OCI-LY1 (cell line): ENCODE measurements at regions not wholly inside any gene's neighbourhood (a gene's known extent, or its start where the extent isn't known, plus 50 kb on each side); places are given as distances from the start of the nearest gene placed in this dataset.

Experiments
- H2AFZ ChIP-seq: fragments of 200-600 bp; sonication (generic), shearing (Covaris generic); 2 replicates; pipeline ENCODE4 v1.6.0; 2014; ENCODE audit warnings: antibody characterized with exemption, mild to moderate bottlenecking, low read length
- H3F3A ChIP-seq: fragments of 200-600 bp; sonication (generic), shearing (Covaris generic); 2 replicates; pipeline ENCODE4 v1.6.0; 2014; ENCODE audit warnings: mild to moderate bottlenecking, antibody characterized with exemption, low read length, moderate library complexity; ENCODE audit not compliant: insufficient read depth
- H3K27ac ChIP-seq: fragments of 200-600 bp; sonication (generic); 2 replicates; pipeline ENCODE4 v1.5.1; 2014; ENCODE audit warnings: low read length, mixed run types, mild to moderate bottlenecking, low read depth; ENCODE audit not compliant: poor library complexity, severe bottlenecking
- H3K27me3 ChIP-seq: fragments of 200-600 bp; sonication (generic); 2 replicates; pipeline ENCODE4 v1.6.0; 2014; ENCODE audit warnings: antibody characterized with exemption, mild to moderate bottlenecking, low read length, moderate library complexity; ENCODE audit not compliant: insufficient read depth
- H3K36me3 ChIP-seq: fragments of 200-600 bp; sonication (generic); 2 replicates; pipeline ENCODE4 v1.6.1; 2014; ENCODE audit warnings: mild to moderate bottlenecking, antibody characterized with exemption, low read length, moderate library complexity, mixed read lengths; ENCODE audit not compliant: insufficient read depth
- H3K4me1 ChIP-seq: fragments of 200-600 bp; sonication (generic); 2 replicates; pipeline ENCODE4 v1.5.1; 2014; ENCODE audit warnings: mild to moderate bottlenecking, low read length, moderate library complexity; ENCODE audit not compliant: insufficient read depth, severe bottlenecking
- H3K4me2 ChIP-seq: fragments of 200-600 bp; sonication (generic), shearing (Covaris generic); 2 replicates; pipeline ENCODE4 v1.6.1; 2014; ENCODE audit warnings: low read length
- H3K4me3 ChIP-seq: fragments of 200-600 bp; sonication (generic); 2 replicates; pipeline ENCODE4 v1.5.1; 2014; ENCODE audit warnings: low read length, low read depth, mild to moderate bottlenecking, mixed read lengths; ENCODE audit not compliant: poor library complexity, severe bottlenecking
- H3K79me2 ChIP-seq: fragments of 200-600 bp; shearing (Covaris generic); 2 replicates; pipeline ENCODE4 v1.6.1; 2016; ENCODE audit warnings: mixed run types, low read length, mixed read lengths; ENCODE audit not compliant: insufficient read depth
- H3K9ac ChIP-seq: fragments of 200-600 bp; sonication (generic), shearing (Covaris generic); 2 replicates; pipeline ENCODE4 v1.6.1; 2014; ENCODE audit warnings: mild to moderate bottlenecking, low read length, mixed read lengths
- H3K9me2 ChIP-seq: fragments of 200-600 bp; sonication (generic), shearing (Covaris generic); 2 replicates; pipeline ENCODE4 v1.6.1; 2014; ENCODE audit warnings: low read depth, mild to moderate bottlenecking, low read length, mixed read lengths
- H3K9me3 ChIP-seq: fragments of 200-600 bp; shearing (Covaris generic); 2 replicates; pipeline ENCODE4 v1.6.1; 2014; ENCODE audit warnings: low read length, mixed read lengths
- H4K20me1 ChIP-seq: fragments of 200-600 bp; sonication (generic), shearing (Covaris generic); 2 replicates; pipeline ENCODE4 v1.6.0; 2016; ENCODE audit warnings: mild to moderate bottlenecking, low read length; ENCODE audit not compliant: insufficient read depth
- EZH2 ChIP-seq: fragments of 200-600 bp; sonication (generic), shearing (Covaris generic); IDR thresholded peaks from 2 replicates; pipeline ENCODE4 v1.8.0; 2017; ENCODE audit warnings: borderline replicate concordance, mixed run types, mild to moderate bottlenecking, antibody characterized with exemption, low read length, moderate library complexity, mixed read lengths
- TF ChIP-seq, protein P1 (sequence below): fragments of 200-600 bp; sonication (generic), shearing (Covaris generic); IDR thresholded peaks from 2 replicates; pipeline ENCODE4 v1.5.1; 2017; ENCODE audit warnings: mild to moderate bottlenecking, antibody characterized with exemption, low read length, moderate library complexity, mixed read lengths

DNA sequence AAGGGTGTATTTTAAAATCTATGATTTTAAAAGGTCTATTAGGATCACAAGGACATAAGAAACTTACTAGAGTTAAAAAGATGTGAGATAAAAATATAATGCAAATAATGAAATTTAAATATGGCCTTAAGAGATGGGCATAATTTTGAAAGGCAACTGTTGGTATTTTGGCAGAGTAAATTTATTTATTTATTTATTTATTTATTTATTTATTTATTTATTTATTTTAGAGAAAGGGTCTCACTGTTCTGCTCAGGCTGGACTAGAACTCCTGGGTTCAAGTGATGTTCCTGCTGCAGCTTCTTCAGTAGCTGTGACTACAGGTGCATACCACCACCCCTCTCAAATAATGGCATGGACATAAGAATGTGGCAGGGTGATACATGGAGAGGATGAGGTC lies 932.1 kb upstream of the LCORL start:
- Histone ChIP-seq H3K4me2 (no peak overlapping the region), H3K27me3 (no peaks in the 10 kb centered on the region), H3K27ac (no peak overlapping the region), H3K4me3 (no peak overlapping the region), H3K79me2 (no peaks in the 10 kb centered on the region), H3F3A (no peaks in the 10 kb centered on the region), H2AFZ (no peak overlapping the region), H3K4me1 (no peaks in the 10 kb centered on the region), H4K20me1 (no peaks in the 10 kb centered on the region), H3K36me3 (no peaks in the 10 kb centered on the region), H3K9me2 (no peaks in the 10 kb centered on the region), H3K9me3 (no peaks in the 10 kb centered on the region), H3K9ac (no peak overlapping the region)
- TF ChIP-seq EZH2: no peak
- TF ChIP-seq, protein P1, sequence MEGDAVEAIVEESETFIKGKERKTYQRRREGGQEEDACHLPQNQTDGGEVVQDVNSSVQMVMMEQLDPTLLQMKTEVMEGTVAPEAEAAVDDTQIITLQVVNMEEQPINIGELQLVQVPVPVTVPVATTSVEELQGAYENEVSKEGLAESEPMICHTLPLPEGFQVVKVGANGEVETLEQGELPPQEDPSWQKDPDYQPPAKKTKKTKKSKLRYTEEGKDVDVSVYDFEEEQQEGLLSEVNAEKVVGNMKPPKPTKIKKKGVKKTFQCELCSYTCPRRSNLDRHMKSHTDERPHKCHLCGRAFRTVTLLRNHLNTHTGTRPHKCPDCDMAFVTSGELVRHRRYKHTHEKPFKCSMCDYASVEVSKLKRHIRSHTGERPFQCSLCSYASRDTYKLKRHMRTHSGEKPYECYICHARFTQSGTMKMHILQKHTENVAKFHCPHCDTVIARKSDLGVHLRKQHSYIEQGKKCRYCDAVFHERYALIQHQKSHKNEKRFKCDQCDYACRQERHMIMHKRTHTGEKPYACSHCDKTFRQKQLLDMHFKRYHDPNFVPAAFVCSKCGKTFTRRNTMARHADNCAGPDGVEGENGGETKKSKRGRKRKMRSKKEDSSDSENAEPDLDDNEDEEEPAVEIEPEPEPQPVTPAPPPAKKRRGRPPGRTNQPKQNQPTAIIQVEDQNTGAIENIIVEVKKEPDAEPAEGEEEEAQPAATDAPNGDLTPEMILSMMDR: no peak

DNA sequence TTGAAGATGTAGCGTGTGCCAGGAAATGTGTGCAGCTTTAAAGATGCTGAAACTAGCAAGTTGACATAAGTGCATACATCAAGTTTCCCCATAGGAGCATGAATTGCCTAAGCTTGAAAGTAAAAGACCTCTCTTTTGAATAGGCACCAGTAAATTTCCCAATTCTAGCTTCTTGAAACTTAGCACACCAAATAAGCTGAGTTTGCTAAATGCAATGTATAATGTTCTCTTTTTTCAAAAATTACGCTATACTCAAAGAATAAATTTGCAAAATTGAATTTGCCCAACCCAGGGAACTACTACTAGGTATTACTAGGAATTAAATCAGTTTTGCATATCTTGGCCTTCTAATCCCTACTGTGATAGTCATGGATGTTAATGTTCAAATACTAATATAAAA lies 923.9 kb upstream of the LCORL start:
- TF ChIP-seq, protein P1: no peak
- no peak for TF ChIP-seq EZH2
- H3K4me2 ChIP-seq: no peak overlapping the region

DNA sequence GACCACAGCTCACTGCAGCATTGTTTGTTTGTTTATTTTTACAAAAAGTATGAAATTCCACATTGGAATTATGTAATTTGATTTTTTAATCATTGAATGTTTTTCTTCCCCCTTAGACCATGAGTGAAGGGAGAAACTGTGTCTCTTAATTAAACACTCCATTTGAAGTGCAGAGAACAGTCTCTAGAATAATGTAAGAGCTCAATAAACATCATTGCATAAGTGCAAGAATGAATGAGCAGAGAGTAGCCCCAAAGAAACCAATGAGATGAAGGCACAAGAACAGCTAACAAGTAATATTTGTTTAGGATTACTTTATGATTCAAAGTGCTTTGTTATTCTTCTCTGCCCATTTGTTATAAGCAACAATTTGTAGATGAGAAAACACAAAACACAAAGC lies 921.3 kb upstream of the LCORL start:
- Histone ChIP-seq H3K4me1 (no peaks in the 10 kb centered on the region), H3F3A (no peaks in the 10 kb centered on the region), H3K27ac (no peak overlapping the region), H2AFZ (no peak overlapping the region), H3K9me3 (no peaks in the 10 kb centered on the region), H3K4me2 (no peak overlapping the region), H3K79me2 (no peaks in the 10 kb centered on the region), H3K9ac (no peak overlapping the region), H3K36me3 (no peaks in the 10 kb centered on the region), H3K27me3 (no peaks in the 10 kb centered on the region), H3K9me2 (no peaks in the 10 kb centered on the region), H4K20me1 (no peaks in the 10 kb centered on the region), H3K4me3 (no peak overlapping the region)
- TF ChIP-seq EZH2: no peak
- TF ChIP-seq, protein P1: no peak

More for the DNA sequence above, 923.9 kb upstream of the LCORL start:
- no peaks in the 10 kb centered on the region for H3K36me3 ChIP-seq
- no peak overlapping the region for H2AFZ ChIP-seq
- H3F3A ChIP-seq: no peaks in the 10 kb centered on the region
- H4K20me1 ChIP-seq: no peaks in the 10 kb centered on the region
- no peaks in the 10 kb centered on the region for H3K79me2 ChIP-seq
- no peaks in the 10 kb centered on the region for H3K4me1 ChIP-seq
- no peaks in the 10 kb centered on the region for H3K9me2 ChIP-seq
- no peak overlapping the region for H3K27ac ChIP-seq
- no peaks in the 10 kb centered on the region for H3K9me3 ChIP-seq
- no peaks in the 10 kb centered on the region for H3K27me3 ChIP-seq
- no peak overlapping the region for H3K9ac ChIP-seq
- H3K4me3 ChIP-seq: no peak overlapping the region
